ENCODE measurements at regions not wholly inside any gene's neighbourhood (a gene's known extent, or its start where the extent isn't known, plus 50 kb on each side); places are given as distances from the start of the nearest gene placed in this dataset.

DNA sequence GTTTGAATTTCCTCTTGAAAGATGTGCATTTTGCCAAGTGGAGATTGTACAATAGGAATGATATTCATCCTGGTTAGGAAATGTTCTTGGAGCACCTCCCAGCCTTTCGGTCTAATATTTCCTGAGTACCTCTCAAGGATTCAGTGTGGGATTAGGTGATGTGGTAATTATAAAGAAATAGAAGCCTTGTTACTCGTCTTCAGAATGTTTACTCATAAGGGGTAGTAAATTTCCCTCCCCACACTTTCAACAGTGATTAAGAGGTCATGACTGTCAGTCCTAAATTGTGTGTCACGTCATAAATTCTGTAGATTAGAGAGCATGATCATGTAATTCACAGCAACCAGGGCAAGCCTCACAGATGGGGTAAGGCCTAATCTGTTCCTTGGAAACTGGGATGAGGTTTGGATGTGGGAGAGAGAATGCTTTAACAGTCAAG lies 633.1 kb upstream of the TBL1XR1 start:
- H3K9ac ChIP-seq (ENCODE audit: low read length) = no peak overlapping the region
- H2BK12ac ChIP-seq (ENCODE audit: low read length) = no peak overlapping the region
- no peak overlapping the region for H2BK120ac ChIP-seq (ENCODE audit: insufficient read depth, low read length, poor library complexity)
- H3K27ac ChIP-seq (ENCODE audit: low read depth, low read length) = no peak overlapping the region
- H3K4me3 ChIP-seq (ENCODE audit: low read depth, low read length) = no peak overlapping the region
- H3K23ac ChIP-seq (ENCODE audit: low read length) = no peak overlapping the region
- no peak overlapping the region for H2AK5ac ChIP-seq (ENCODE audit: low read length)
- H3K4me1 ChIP-seq (ENCODE audit: control insufficient read depth in 1 of 2, insufficient read depth in 2 of 2, low read length in 2 of 2) = peaks cover 0 to 5% of the 10 kb centered on the region in 2 experiments
- no peak overlapping the region for H4K12ac ChIP-seq (ENCODE audit: low read depth, low read length)
- no peaks in the 10 kb centered on the region for H3K36me3 ChIP-seq (ENCODE audit: control insufficient read depth in 1 of 2, insufficient read depth in 2 of 2, low read length in 2 of 2)
- H3K4me2 ChIP-seq (ENCODE audit: low read length) = no peak overlapping the region
- H3K79me2 ChIP-seq (ENCODE audit: control insufficient read depth, insufficient read depth, low read length, poor library complexity) = no peaks in the 10 kb centered on the region
- no peak overlapping the region for H2AFZ ChIP-seq (ENCODE audit: insufficient read depth, low read length, poor library complexity)
- no peak overlapping the region for H3K4ac ChIP-seq (ENCODE audit: low read depth, low read length)
- H3K18ac ChIP-seq (ENCODE audit: low read length) = no peak overlapping the region
- H4K91ac ChIP-seq (ENCODE audit: low read depth, low read length) = no peak overlapping the region
- no peak overlapping the region for H2BK5ac ChIP-seq (ENCODE audit: low read depth, low read length, poor library complexity)
- H3K9me3 ChIP-seq (ENCODE audit: insufficient read depth, low read depth, low read length) = peaks cover 4% of the 10 kb centered on the region
- H4K8ac ChIP-seq (ENCODE audit: low read depth, low read length) = no peak overlapping the region
- no peaks in the 10 kb centered on the region for H3K27me3 ChIP-seq (ENCODE audit: insufficient read depth, low read length)
- DNase-seq = no peak
- no peak overlapping the region for H3K14ac ChIP-seq (ENCODE audit: low read length)
- H3K79me1 ChIP-seq (ENCODE audit: low read length) = peaks cover 2% of the 10 kb centered on the region
- no CpG with 5 or more reads among the region's 3 CpGs for WGBS (ENCODE audit: extremely low coverage, insufficient coverage, insufficient read length)

GRCh38 chr3:177831361-177831760 lies 634.1 kb upstream of the TBL1XR1 start:
- Histone ChIP-seq H4K8ac (ENCODE audit: low read depth, low read length) (no peak overlapping the region), H3K27me3 (ENCODE audit: insufficient read depth, low read length) (no peaks in the 10 kb centered on the region), H3K14ac (ENCODE audit: low read length) (no peak overlapping the region), H4K12ac (ENCODE audit: low read depth, low read length) (no peak overlapping the region), H3K4me3 (ENCODE audit: low read depth, low read length) (no peak overlapping the region), H3K36me3 (ENCODE audit: control insufficient read depth in 1 of 2, insufficient read depth in 2 of 2, low read length in 2 of 2) (no peaks in the 10 kb centered on the region), H2BK12ac (ENCODE audit: low read length) (no peak overlapping the region), H3K79me2 (ENCODE audit: control insufficient read depth, insufficient read depth, low read length, poor library complexity) (no peaks in the 10 kb centered on the region), H3K4ac (ENCODE audit: low read depth, low read length) (no peak overlapping the region), H2AFZ (ENCODE audit: insufficient read depth, low read length, poor library complexity) (no peak overlapping the region), H3K9ac (ENCODE audit: low read length) (no peak overlapping the region), H3K27ac (ENCODE audit: low read depth, low read length) (no peak overlapping the region), H3K4me1 (ENCODE audit: control insufficient read depth in 1 of 2, insufficient read depth in 2 of 2, low read length in 2 of 2) (peaks cover 0 to 5% of the 10 kb centered on the region in 2 experiments), H3K79me1 (ENCODE audit: low read length) (peaks cover under 1% of the 10 kb centered on the region), H2BK120ac (ENCODE audit: insufficient read depth, low read length, poor library complexity) (no peak overlapping the region), H3K23ac (ENCODE audit: low read length) (no peak overlapping the region), H4K91ac (ENCODE audit: low read depth, low read length) (no peak overlapping the region), H3K9me3 (ENCODE audit: insufficient read depth, low read depth, low read length) (peaks cover 2% of the 10 kb centered on the region), H2AK5ac (ENCODE audit: low read length) (no peak overlapping the region), H3K4me2 (ENCODE audit: low read length) (no peak overlapping the region), H3K18ac (ENCODE audit: low read length) (no peak overlapping the region), H2BK5ac (ENCODE audit: low read depth, low read length, poor library complexity) (no peak overlapping the region)
- DNase-seq = no peak
- WGBS (ENCODE audit: extremely low coverage, insufficient coverage, insufficient read length) = no CpG with 5 or more reads among the region's 4 CpGs

DNA sequence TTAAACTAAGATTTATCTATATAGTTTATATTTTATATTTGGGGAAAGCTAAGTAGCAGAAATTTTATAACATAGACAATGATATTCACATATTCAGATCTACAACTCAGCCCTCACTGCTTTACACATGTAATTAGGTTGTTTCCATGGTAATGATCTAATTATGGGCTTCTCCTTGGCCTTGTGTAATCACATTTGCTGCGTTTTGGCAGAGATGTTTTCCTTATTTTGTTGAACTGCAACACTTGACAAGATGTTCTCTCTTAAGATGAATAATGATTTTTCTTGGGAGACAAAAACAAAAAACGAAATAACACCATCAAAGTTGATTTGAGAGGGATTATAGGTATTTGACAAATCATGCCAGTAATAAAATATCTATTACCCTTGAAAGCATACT lies 635.6 kb upstream of the TBL1XR1 start:
- Histone ChIP-seq H2BK12ac (ENCODE audit: low read length) (no peak overlapping the region), H2AK5ac (ENCODE audit: low read length) (no peak overlapping the region), H3K27ac (ENCODE audit: low read depth, low read length) (no peak overlapping the region), H3K14ac (ENCODE audit: low read length) (no peak overlapping the region), H3K18ac (ENCODE audit: low read length) (no peak overlapping the region), H4K91ac (ENCODE audit: low read depth, low read length) (no peak overlapping the region), H3K27me3 (ENCODE audit: insufficient read depth, low read length) (no peaks in the 10 kb centered on the region), H4K8ac (ENCODE audit: low read depth, low read length) (no peak overlapping the region), H3K36me3 (ENCODE audit: control insufficient read depth in 1 of 2, insufficient read depth in 2 of 2, low read length in 2 of 2) (no peaks in the 10 kb centered on the region), H2AFZ (ENCODE audit: insufficient read depth, low read length, poor library complexity) (no peak overlapping the region), H3K79me2 (ENCODE audit: control insufficient read depth, insufficient read depth, low read length, poor library complexity) (no peaks in the 10 kb centered on the region), H3K4me2 (ENCODE audit: low read length) (no peak overlapping the region), H3K4me1 (ENCODE audit: control insufficient read depth in 1 of 2, insufficient read depth in 2 of 2, low read length in 2 of 2) (peaks cover 0 to 2% of the 10 kb centered on the region in 2 experiments), H3K9me3 (ENCODE audit: insufficient read depth, low read depth, low read length) (peaks cover 2% of the 10 kb centered on the region), H3K9ac (ENCODE audit: low read length) (no peak overlapping the region), H3K23ac (ENCODE audit: low read length) (no peak overlapping the region), H2BK5ac (ENCODE audit: low read depth, low read length, poor library complexity) (no peak overlapping the region), H2BK120ac (ENCODE audit: insufficient read depth, low read length, poor library complexity) (no peak overlapping the region), H3K79me1 (ENCODE audit: low read length) (no peaks in the 10 kb centered on the region), H4K12ac (ENCODE audit: low read depth, low read length) (no peak overlapping the region), H3K4me3 (ENCODE audit: low read depth, low read length) (no peak overlapping the region), H3K4ac (ENCODE audit: low read depth, low read length) (no peak overlapping the region)
- DNase-seq = no peak
- WGBS (ENCODE audit: extremely low coverage, insufficient coverage, insufficient read length) = no CpG with 5 or more reads among the region's 2 CpGs

GRCh38 chr3:177833332-177833731 lies 636.0 kb upstream of the TBL1XR1 start:
- H3K4me1 ChIP-seq (ENCODE audit: control insufficient read depth in 1 of 2, insufficient read depth in 2 of 2, low read length in 2 of 2) = peaks cover 0 to 2% of the 10 kb centered on the region in 2 experiments
- H4K12ac ChIP-seq (ENCODE audit: low read depth, low read length) = no peak overlapping the region
- H3K9me3 ChIP-seq (ENCODE audit: insufficient read depth, low read depth, low read length) = peaks cover 2% of the 10 kb centered on the region
- H3K27me3 ChIP-seq (ENCODE audit: insufficient read depth, low read length) = no peaks in the 10 kb centered on the region
- no peak overlapping the region for H2AFZ ChIP-seq (ENCODE audit: insufficient read depth, low read length, poor library complexity)
- no peaks in the 10 kb centered on the region for H3K79me1 ChIP-seq (ENCODE audit: low read length)
- no peak overlapping the region for H3K23ac ChIP-seq (ENCODE audit: low read length)
- no peak overlapping the region for H2BK120ac ChIP-seq (ENCODE audit: insufficient read depth, low read length, poor library complexity)
- no peaks in the 10 kb centered on the region for H3K79me2 ChIP-seq (ENCODE audit: control insufficient read depth, insufficient read depth, low read length, poor library complexity)
- H3K36me3 ChIP-seq (ENCODE audit: control insufficient read depth in 1 of 2, insufficient read depth in 2 of 2, low read length in 2 of 2) = no peaks in the 10 kb centered on the region
- no peak overlapping the region for H4K91ac ChIP-seq (ENCODE audit: low read depth, low read length)
- H2AK5ac ChIP-seq (ENCODE audit: low read length) = no peak overlapping the region
- no peak overlapping the region for H3K4me2 ChIP-seq (ENCODE audit: low read length)
- no peak overlapping the region for H2BK12ac ChIP-seq (ENCODE audit: low read length)
- no peak for DNase-seq
- H3K18ac ChIP-seq (ENCODE audit: low read length) = no peak overlapping the region
- no peak overlapping the region for H3K27ac ChIP-seq (ENCODE audit: low read depth, low read length)
- H3K4me3 ChIP-seq (ENCODE audit: low read depth, low read length) = no peak overlapping the region
- H3K9ac ChIP-seq (ENCODE audit: low read length) = no peak overlapping the region
- no CpG with 5 or more reads among the region's 2 CpGs for WGBS (ENCODE audit: extremely low coverage, insufficient coverage, insufficient read length)
- no peak overlapping the region for H2BK5ac ChIP-seq (ENCODE audit: low read depth, low read length, poor library complexity)
- no peak overlapping the region for H3K4ac ChIP-seq (ENCODE audit: low read depth, low read length)
- no peak overlapping the region for H4K8ac ChIP-seq (ENCODE audit: low read depth, low read length)
- H3K14ac ChIP-seq (ENCODE audit: low read length) = no peak overlapping the region

Data from trophoblast cell (in vitro differentiated cells and primary cell).